ENCODE measurements at regions not wholly inside any gene's neighbourhood (a gene's known extent, or its start where the extent isn't known, plus 50 kb on each side); places are given as distances from the start of the nearest gene placed in this dataset.
"Not testable (repeated sequence)": the region's sequence is repeated elsewhere in the genome, so short reads cannot be mapped to it uniquely, and the experiment has no call there.

DNA sequence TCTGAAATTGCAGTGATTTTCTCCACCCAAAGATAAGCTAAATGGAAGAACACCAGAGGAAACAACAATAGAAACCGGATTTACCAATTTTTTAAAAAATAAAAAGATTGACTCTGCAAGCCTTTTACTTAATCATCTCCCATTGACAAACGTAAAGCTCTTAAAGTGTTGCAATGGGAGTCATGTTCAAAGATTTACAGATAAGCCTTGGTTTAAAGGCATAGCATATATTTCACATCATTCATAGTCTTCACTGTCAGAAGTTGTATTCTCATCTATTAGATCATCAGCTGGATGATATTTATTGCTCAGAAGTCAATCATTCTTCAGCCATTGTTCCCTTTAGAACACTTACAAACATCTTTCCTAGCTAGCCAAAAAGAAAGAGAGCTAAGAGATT, 397.6 kb downstream of the GBE1 start:
- no peak for DNase-seq

DNA sequence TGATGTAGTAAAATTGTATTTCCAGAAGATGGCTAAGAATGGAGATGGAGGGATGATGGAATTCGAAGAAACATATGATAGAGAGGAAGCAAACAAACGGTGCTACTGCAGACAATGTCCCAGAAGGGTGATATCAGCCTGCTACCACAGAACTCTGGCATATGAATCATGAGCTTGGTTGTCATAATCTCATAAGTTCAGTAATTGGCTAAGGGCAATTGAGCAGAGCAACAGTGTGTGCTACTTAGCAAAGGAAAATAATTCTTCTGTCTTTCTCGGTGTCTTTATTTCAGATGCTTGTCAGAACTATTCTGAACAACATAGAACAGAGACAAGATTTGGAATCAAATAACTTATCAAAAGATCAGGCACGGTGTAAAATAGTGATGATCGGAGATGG, 407.3 kb downstream of the GBE1 start:
- no peak for DNase-seq

DNA sequence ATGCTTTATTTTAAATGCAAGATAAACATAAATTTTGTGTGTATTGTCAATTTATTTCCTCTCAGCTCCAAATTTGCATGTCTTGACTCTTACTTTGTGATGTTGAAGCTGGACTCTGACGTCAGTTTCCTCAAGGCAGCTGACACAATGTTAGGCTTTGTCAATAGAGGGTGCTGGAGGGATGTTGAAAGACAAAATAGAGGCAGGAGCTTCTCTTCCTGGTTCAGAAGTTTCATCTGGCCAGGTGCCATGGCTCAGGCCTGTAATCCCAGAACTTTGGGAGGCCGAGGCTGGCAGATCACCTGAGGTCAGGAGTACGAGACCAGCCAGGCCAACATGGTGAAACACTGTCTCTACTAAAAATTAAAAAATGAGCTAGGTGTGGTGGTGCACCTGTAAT, 408.6 kb downstream of the GBE1 start:
- DNase-seq = no peak

DNA sequence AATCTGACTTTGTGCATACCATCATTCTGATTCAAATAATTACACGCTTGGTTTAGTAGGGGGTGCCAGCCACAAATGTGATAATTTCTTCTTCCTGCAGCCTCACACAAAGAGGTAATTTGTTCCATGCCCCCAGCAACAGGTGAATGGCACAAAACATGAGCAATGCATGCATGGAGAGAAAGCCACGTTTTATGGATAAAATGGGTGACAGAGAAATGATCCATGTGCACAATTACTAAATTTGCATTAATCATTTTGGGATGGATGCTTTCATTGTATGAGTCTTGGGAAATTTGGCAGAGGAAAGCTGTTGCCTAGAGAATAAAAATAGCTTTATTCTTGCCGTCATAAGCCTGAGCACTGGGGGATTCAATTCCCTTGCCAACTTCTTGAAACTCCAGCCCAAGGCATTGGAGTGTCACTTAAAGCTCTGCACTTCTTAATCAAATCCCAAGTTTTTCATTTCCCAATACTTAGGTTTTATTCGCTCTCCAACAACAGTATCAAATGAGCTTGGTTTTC, 411.6 kb downstream of the GBE1 start:
- no peak for DNase-seq

DNA sequence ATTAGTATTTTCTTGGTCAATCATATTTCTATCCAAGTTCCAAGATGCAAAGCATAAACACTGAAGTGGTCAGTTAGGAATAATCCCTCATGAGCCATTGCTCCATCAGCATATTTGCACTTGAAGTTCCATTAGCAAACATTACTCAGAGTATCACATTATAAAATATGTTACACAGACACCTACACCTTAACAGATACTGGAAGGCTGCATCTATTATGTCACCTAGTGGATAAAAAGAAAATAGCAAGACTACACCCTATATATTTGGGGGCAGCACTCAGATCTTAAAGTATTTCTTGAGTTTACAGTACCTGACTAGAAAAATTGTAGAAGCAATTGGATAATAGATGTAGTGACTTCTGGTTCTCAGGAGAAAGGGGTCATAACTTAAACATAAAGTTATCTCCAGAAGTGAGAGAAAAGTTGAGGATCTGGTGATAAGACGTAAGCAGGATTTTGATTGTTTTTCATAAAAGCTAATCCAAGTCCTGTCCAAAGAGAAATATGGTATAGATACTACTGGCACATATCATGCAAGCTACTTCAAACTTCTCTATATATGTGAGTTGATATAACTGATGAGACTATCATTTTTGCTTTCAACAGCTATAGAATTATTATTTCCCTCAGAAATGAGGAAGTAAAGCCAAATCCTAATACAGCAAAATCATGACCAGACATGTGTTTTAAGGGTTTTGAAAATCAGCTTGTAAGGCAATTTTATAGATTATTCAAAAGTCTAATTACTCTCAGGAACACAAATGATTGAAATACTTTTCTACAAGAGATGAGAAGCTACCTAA, 422.2 kb downstream of the GBE1 start:
- DNase-seq = no peak

DNA sequence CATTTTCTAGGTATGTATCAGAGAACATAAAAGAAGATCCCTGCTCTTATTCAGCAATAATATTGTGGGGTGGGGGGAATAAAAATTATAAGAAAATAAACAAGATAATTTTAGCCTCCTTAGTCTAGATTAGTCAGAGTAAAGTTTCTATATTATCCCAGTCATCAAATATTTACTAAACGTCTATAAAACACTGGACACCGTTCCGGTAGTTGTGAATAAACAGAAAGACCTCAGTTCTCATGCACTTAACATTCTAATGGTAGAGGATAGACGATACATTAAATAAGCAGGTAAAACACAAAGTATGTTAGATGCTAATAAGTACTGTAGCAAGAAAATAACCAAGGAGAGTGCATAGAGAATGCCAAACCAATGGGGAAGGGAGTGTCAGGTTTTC, 425.0 kb downstream of the GBE1 start:
- DNase-seq = no peak

DNA sequence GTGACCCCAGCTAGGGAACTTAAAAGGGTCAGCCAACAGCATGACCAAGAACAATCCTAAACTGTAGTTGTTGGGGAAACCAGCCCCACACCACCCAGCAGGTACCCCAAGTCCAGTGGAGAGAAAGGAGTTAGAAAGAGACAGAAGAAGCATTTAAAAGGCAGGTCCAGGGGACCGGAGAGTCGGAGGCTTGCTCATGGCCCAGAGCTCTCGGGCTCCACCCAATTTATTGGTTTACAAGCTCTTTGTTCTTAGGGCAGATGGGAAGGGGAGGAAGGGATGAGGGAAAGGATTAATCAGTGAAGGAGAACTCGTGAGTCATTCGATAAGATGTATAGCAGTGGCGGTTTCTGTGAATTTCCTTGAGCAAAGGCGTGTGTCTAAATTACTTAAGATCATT, 431.6 kb downstream of the GBE1 start:
- not testable (repeated sequence) for DNase-seq

DNA sequence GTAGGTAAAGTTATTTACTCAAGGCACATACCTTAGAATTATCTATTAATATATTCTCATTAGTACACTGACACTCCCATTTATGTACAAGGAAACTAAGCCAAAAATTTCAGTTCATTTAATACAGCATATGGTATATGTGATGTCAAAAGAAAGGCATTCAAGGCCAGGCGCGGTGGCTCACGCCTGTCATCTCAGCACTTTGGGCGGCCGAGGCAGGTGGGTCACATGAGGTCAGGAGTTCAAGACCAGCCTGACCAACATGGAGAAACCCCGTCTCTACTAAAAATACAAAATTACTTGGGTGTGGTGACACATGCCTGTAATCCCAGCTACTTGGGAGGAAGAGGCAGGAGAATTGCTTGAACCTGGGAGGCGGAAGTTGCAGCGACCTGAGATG, 435.2 kb downstream of the GBE1 start:
- DNase-seq = no peak

DNA sequence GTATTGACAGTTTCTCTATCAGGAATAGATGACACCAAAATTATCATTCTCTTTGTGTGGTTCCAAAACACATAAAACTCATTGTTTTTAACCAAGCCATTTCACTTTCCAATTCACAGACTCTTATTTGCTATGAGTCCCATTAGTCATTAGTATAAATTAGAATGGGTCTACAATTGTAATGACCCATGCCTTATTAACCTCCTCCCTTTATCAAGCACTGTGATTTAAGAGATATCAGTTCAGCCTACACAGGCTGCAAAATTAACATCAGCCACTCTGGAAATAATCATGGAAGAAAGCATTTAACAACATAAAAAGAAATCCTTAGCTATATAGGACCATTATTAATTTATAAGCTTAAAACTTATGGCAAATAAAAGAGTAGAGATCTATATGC, 440.6 kb downstream of the GBE1 start:
- DNase-seq = no peak

DNA sequence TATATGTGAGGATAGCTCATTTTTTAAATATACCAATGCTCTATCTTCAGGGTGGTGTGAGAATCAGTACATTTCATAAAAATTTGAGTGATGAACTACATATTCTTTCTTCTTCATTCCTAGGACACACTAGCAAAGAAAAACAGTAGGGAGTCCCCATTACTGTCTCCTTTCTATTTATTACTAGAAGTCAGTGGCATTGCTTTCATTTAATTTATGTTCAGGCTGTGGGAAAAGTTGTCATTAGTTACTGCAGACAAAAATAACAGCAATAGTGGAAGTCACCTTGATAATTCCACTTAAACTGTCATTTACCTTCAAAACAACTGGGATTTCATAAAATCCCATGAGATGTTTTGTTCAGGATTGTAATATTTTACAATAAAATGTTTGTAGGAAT, 446.4 kb downstream of the GBE1 start:
- DNase-seq = no peak

DNA sequence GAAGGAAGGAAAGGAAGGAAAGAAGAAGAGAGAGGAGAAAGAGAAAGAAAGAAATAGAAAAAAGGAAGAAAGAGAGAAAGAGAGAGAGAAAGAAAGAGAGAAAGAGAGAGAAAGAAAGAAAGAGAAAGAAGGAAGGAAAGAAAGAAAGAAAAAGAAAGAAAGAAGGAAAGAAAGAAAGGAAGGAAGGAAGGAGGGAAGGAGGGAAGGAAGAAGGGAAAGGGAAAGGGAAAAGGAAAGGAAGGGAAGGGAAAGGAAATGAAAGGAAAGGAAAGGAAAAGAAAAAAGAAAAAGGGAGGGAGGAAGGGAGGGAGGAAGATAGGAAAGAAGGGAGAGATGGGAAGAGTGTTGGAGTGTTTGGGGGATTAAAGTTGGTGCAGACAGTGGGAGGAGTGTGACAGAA, 450.1 kb downstream of the GBE1 start:
- no peak for DNase-seq

DNA sequence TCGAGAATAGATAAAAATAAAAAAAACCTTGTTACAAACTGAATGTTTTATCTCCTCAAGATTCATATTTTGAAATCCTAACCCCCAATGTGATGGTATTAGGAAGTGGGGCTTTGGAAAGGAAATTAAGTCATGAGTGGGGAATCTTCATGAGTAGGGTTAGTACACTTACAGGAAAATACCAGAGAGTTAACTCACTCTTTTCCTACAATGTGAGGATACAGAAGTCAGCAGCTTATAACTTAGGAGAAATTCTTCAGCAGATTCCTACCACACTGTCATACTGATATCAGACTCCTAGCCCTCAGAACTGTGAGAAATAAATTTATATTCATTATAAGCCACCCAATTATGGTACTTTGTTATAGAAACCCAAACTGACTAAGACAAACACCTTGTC, 453.1 kb downstream of the GBE1 start:
- no peak for DNase-seq

DNA sequence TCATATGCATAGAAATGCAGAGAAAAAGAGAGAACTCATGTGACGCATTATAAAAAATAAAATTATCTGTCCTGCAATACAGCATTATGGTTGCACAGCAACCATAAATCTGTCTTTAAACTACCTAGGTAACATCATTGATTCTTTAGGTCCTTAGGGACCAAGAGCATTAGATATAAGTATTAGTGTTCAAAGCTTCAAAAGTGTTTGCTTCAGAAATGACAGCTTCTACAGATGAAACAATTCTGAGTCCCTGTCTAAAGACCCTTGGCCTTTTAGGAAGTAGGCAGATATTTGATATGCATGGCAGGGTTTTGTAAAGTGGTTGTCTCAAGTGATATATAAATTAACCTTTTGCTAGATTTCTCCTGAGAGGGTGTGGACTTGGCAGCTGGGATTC, 454.2 kb downstream of the GBE1 start:
- no peak for DNase-seq

DNA sequence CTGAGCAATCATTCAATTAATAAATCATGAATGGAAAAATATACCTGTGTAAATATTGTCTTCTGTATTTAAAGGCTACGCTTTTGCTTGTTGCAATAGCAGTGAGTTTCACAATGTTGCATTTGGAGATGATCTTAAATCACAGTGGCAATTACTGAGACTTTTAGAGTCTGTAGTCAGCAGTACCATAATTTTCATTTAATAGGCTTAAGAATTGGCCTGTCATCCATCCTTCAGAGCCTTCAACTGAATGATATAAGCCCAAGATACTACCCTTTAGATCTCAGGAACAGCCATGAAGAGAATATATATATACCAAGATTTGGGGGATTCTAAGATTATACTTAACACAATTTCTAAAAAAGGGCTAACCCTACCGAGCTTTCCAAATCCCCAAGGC, 458.1 kb downstream of the GBE1 start:
- DNase-seq = no peak

DNA sequence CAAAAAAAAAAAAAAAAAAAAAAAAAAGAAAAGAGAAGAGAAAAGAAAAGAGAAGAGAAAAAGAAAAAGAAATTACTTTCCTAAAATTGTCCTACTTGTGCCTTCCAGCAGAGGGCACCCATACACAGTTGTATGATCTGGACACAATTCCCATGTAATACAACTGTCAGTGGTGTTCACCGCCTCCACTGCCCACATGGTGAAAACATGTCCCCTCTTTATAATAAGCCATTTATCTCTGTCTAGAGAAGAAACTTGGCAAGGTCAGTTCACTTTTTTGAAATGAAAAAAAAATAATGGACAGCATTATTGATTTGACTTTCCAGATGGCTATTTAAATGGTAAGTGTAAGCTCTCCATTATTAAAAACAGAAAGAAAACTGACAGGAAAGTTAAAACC, 459.4 kb downstream of the GBE1 start:
- DNase-seq = no peak

DNA sequence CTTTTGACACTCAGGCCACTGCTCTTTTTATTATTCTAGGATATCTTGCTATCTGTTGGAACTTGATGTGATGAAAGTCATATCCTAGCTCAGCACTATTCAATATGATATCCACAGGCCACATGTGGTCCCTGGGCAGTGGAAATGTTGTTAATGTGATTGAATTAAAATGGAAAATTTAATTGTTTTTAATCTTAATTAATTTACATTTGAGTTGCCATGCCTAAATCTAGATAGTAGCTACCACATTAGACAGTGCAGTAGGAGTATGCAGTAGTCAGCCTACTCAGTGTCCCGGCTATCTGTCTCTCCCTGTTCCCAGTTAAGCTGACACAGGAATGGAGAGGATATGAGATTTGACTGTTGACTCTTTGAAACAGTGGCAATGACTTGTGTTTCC, 460.2 kb downstream of the GBE1 start:
- no peak for DNase-seq

DNA sequence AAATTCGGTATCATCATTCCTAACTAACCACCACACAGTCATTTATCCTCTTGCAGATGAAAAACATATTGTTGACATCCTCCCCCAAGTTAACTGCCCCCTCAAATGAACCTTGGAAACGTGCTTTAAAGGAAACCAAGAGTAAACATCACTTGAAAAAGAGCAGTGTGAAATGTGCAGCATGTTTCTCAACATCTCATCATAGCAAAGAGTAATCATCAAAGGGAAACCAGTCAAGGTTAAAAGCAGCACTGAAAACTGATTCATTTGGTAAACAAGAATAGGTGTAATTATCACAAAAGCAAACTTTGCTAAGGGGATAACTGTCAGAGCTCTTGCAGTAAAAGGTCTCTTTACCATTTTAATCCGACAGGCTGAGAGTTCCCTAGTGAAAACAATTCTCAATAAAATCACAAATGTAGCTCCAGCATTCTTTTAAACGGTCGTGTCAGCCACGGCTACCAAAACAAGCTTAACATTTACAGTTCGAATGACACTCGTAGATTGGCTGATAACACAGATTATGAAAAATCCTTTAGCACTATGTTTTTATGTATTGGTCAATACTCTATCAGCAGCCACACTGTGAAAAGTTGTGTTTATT, 461.0 kb downstream of the GBE1 start:
- DNase-seq = no peak

DNA sequence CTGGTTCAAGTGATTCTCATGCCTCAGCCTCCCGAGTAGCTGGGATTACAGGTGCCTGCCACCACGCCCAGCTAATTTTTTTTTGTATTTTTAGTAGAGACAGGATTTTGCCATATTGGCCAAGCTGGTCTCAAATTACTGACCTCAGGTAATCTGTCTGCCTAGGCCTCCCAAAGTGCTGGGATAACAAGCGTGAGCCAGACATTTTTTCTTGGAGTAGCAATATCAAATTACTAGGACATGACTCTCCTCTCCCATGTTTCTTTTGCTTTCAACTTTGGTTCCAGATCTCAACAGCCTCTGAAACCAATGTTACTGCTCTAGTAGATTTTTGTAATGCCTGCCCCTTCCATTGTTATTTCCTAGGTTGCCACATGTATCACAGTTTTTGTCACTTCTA, 462.0 kb downstream of the GBE1 start:
- no peak for DNase-seq

DNA sequence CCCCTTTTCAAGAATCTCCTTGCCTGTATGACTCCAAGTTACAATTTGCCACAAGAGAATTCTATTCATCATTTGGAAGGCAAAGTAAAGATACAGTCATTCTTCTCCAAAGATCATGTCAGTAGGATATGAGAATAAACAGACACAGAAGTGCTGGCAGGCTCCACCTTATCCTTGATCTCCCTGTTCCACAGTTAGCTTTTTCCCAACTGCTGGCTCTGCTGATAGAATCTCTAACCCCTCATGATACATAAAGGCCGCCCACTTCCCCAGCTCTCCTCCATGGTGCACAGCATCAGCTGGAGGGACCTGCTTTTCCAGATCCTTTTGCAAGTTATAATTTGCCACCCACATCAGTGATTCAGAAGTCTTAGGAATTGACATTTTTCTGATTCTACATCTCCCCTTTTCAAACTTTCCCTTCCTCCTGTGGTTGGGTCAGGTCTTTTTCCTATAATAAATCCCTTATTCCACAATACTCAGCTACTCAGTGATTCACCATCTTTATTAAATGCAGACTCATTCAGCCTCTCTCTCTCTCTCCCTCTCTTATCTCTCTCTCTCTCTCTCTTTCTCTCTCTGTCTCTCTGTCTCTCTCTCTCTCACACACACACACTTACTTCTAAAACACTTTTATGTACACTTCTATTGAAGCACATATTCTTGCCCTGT, 465.4 kb downstream of the GBE1 start:
- no peak for DNase-seq

DNA sequence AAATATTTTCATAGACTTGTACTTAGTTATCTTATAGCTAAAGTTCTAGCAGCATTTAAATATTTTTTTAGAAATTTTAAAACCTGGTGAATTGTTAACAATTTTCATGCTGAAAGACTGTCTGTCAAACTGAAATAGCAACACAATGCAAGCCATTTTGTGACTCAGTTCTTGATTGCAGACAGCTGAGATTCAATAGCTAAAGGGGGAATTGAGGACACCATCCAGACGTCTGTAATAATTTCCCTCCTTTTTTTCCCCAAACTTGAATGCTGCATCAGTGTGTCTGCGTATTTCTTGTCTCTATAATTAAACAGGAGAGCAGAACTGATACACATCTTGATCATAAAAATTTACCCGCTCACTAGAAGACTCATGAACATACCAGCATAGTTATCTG, 468.3 kb downstream of the GBE1 start:
- DNase-seq = no peak

DNA sequence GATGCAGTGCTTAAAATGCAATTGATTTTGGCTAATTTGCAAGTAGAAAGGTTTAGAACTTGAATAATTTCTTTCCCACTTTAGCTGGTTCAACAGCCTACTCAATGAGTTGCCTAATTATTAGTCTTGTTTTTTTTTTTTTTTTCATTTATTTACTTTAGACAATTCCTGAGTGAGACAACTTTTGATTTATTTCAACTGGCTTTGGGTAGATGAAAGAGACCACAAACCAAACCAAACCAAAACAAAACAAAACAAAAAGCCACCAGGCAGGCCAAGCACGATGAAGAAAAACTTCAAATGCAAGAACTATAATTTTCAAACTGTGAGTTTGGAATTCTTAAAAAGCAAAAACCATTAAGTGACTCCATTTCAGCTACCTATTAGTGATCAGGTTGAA, 469.9 kb downstream of the GBE1 start:
- DNase-seq = no peak

DNA sequence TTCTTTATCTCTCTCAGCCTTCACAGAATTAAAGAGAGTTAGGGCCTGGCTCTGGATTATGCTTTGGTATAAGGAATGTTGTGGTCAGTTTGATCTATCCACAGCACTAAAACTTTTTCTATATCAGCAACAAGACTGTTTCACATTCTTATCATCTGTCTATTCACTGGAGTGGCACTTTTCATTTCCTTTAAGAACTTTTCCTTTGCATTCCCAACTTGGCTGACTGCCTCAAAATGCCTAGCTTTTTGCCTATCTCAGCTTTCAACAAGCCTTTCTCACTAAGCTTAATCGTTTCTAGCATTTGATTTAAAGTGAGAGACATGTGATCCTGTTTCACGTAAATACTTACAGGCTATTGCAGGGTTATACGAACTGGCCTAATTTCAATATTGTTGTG, 471.8 kb downstream of the GBE1 start:
- no peak for DNase-seq

DNA sequence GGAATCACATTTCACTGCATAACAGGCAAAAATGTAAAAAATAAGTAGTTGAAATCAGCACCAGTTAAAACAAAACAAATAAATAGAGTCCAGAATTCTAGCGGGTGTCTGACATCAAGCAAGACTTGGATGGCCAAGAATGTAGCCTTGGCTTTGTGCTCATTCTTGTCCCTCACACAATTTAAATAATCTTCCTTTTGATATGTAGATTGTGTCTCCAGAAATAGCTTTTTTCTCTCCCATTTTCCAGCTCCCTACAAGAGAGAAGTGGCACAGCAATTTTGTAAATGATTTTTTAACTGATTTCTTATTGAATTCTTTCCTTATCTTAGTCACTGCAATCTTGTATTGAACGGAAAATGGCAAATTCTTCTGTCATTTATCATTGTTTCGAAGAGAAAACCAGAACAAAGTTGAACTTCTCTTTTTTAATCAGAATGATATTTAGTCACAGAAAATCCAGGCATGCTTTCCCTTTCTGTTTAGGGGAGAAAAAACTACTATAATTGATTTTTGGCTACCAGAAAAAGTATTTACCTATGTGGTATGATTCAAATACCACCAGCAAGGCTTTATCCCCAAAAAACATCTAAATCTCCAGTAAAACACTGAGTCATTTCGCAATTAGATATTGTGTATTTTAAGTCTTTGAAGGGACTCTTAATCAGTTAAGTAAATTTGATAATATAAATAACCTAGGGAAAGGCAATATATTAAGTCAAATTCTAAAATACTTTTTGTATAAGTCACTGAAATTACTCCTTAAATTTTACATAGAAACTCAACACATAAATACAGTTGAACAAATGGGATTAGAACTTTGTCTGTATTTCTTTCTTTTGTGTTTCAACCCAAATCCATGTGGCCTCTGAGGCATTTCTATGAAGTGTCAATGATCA, 481.7 kb downstream of the GBE1 start:
- DNase-seq = no peak

Data from T1000 (cell line).